COR-L47 (cell line): ENCODE measurements at regions not wholly inside any gene's neighbourhood (a gene's known extent, or its start where the extent isn't known, plus 50 kb on each side); places are given as distances from the start of the nearest gene placed in this dataset.
A peak's percentile ranks its signal among the peaks of the same experiment; 100 is the strongest.

Experiments
- DNase-seq: peaks from one replicate; lab custom pipeline; 2025; lab: John Stamatoyannopoulos, UW

- no peak for DNase-seq
These were observed 53.0 kb upstream of the TCF21 start for GRCh38 chr6:133835901-133836300.

GRCh38 chr6:133837801-133838349 lies 51.0 kb upstream of the TCF21 start:
- peak; percentile 67 for DNase-seq
